HG03025 (cell line): ENCODE measurements at regions not wholly inside any gene's neighbourhood (a gene's known extent, or its start where the extent isn't known, plus 50 kb on each side); places are given as distances from the start of the nearest gene placed in this dataset.

Experiments used
- ATAC-seq: cut with Tn5 transposase; IDR thresholded peaks from one replicate; pipeline ENCODE4 v1.9.1; 2021; ENCODE audit warnings: mild to moderate bottlenecking, moderate library complexity; ENCODE audit not compliant: unreplicated experiment, low FRiP score

GRCh38 chr6:119986934-119987549, 637.5 kb upstream of the MAN1A1 start:
- no peak for ATAC-seq

GRCh38 chr6:119985952-119986736, 636.6 kb upstream of the MAN1A1 start:
- ATAC-seq: no peak

GRCh38 chr6:119980802-119981201, 631.2 kb upstream of the MAN1A1 start:
- no peak for ATAC-seq

- ATAC-seq: no peak
These were observed 630.3 kb upstream of the MAN1A1 start for GRCh38 chr6:119979862-119980261.

- no peak for ATAC-seq
These were observed 628.8 kb upstream of the MAN1A1 start for GRCh38 chr6:119978274-119978889.

GRCh38 chr6:119974430-119975159, 625.0 kb upstream of the MAN1A1 start:
- ATAC-seq: no peak

GRCh38 chr6:119966484-119966883, 616.9 kb upstream of the MAN1A1 start:
- ATAC-seq: no peak

GRCh38 chr6:119965900-119966299, 616.3 kb upstream of the MAN1A1 start:
- ATAC-seq: no peak

- no peak for ATAC-seq
These were observed 615.4 kb upstream of the MAN1A1 start for GRCh38 chr6:119965008-119965407.

- no peak for ATAC-seq
These were observed 612.9 kb upstream of the MAN1A1 start for GRCh38 chr6:119962505-119962904.

- no peak for ATAC-seq
These were observed 611.9 kb upstream of the MAN1A1 start for GRCh38 chr6:119961450-119961849.

GRCh38 chr6:119960456-119960855, 610.9 kb upstream of the MAN1A1 start:
- no peak for ATAC-seq

- no peak for ATAC-seq
These were observed 610.5 kb upstream of the MAN1A1 start for GRCh38 chr6:119960036-119960435.

- no peak for ATAC-seq
These were observed 607.6 kb upstream of the MAN1A1 start for GRCh38 chr6:119957195-119957594.

- ATAC-seq: no peak
These were observed 603.1 kb upstream of the MAN1A1 start for GRCh38 chr6:119952696-119953095.

- no peak for ATAC-seq
These were observed 601.1 kb upstream of the MAN1A1 start for GRCh38 chr6:119950681-119951080.

GRCh38 chr6:119942078-119942752, 592.7 kb upstream of the MAN1A1 start:
- no peak for ATAC-seq

- no peak for ATAC-seq
These were observed 589.2 kb upstream of the MAN1A1 start for GRCh38 chr6:119938752-119939151.

GRCh38 chr6:119934816-119935215, 585.3 kb upstream of the MAN1A1 start:
- ATAC-seq: no peak

GRCh38 chr6:119929121-119929520, 579.6 kb upstream of the MAN1A1 start:
- no peak for ATAC-seq
